ENCODE measurements at regions not wholly inside any gene's neighbourhood (a gene's known extent, or its start where the extent isn't known, plus 50 kb on each side); places are given as distances from the start of the nearest gene placed in this dataset.

- intact Hi-C loops (cut with DNase I; ENCODE audit: low total_unique reads): no loop called here
- Histone ChIP-seq H3K36me3 (no peaks in the 10 kb centered on the region), H3K27ac (no peak overlapping the region), H3K4me1 (peaks cover 0 to 14% (median 4%) of the 10 kb centered on the region in 4 donors), H3K9me3 (no peaks in the 10 kb centered on the region), H3K27me3 (peaks cover 0 to 27% (median 0%) of the 10 kb centered on the region in 3 donors), H3K4me3 (no peak overlapping the region)
- 83 to 91% (median 84%) methylated on average over 16 of the region's 16 CpGs for whole genome bisulfite sequencing, 5 donors
- DNase-seq: no peak
- TF ChIP-seq EP300 (IDR thresholded peaks at IDR 0.05) (no peak), CTCF (IDR thresholded peaks at IDR 0.05) (no peak), POLR2A (IDR thresholded peaks at IDR 0.05) (no peak), POLR2AphosphoS5 (IDR thresholded peaks at IDR 0.05) (no peak)
Observed at GRCh38 chr20:58069796-58070663, 158.4 kb downstream of the ANKRD60 start.

- H3K4me1 ChIP-seq: peaks cover 0 to 6% (median 1%) of the 10 kb centered on the region in 4 donors
- no peak overlapping the region for H3K27ac ChIP-seq
- no peaks in the 10 kb centered on the region for H3K9me3 ChIP-seq
- intact Hi-C loops (cut with DNase I; ENCODE audit: low total_unique reads): no loop called here
- peaks cover 0 to 22% (median 0%) of the 10 kb centered on the region in 3 donors for H3K27me3 ChIP-seq
- H3K4me3 ChIP-seq: no peak overlapping the region
- no peaks in the 10 kb centered on the region for H3K36me3 ChIP-seq
- no peak for DNase-seq
- no peak for TF ChIP-seq EP300 (IDR thresholded peaks at IDR 0.05)
- WGBS, 5 donors: 79 to 83% (median 80%) methylated on average over 9 to 12 of the region's 12 CpGs
Observed at GRCh38 chr20:58069207-58069606, 159.2 kb downstream of the ANKRD60 start.

- TF ChIP-seq CTCF (IDR thresholded peaks at IDR 0.05): no peak
- TF ChIP-seq EP300 (IDR thresholded peaks at IDR 0.05): no peak
- no peak for TF ChIP-seq POLR2AphosphoS5 (IDR thresholded peaks at IDR 0.05)
- no peak for TF ChIP-seq POLR2A (IDR thresholded peaks at IDR 0.05)
- Histone ChIP-seq H3K9me3 (peaks cover 0 to 13% (median 2%) of the 10 kb centered on the region in 4 donors), H3K4me1 (no peaks in the 10 kb centered on the region), H3K27me3 (peaks cover 0 to 13% (median 0%) of the 10 kb centered on the region in 3 donors), H3K4me3 (no peak overlapping the region), H3K36me3 (no peaks in the 10 kb centered on the region), H3K27ac (no peak overlapping the region)
- intact Hi-C loops (cut with DNase I; ENCODE audit: low total_unique reads): no loop called here
- WGBS, 5 donors: 53 to 67% (median 59%) methylated on average over 5 to 6 of the region's 6 CpGs
- DNase-seq: no peak
Observed at GRCh38 chr20:58065508-58066361, 162.7 kb downstream of the ANKRD60 start.

GRCh38 chr20:58064411-58065010 is 163.9 kb downstream of the ANKRD60 start:
- peaks cover 0 to 7% (median 0%) of the 10 kb centered on the region in 3 donors for H3K27me3 ChIP-seq
- intact Hi-C loops (cut with DNase I; ENCODE audit: low total_unique reads): no loop called here
- no peak for TF ChIP-seq POLR2A (IDR thresholded peaks at IDR 0.05)
- H3K4me1 ChIP-seq: no peaks in the 10 kb centered on the region
- DNase-seq: no peak
- peaks cover 0 to 13% (median 2%) of the 10 kb centered on the region in 4 donors for H3K9me3 ChIP-seq
- no peak overlapping the region for H3K4me3 ChIP-seq
- H3K36me3 ChIP-seq: no peaks in the 10 kb centered on the region
- WGBS, 5 donors: 78 to 90% (median 85%) methylated on average over 5 of the region's 5 CpGs
- no peak overlapping the region for H3K27ac ChIP-seq

- peaks cover 0 to 13% (median 2%) of the 10 kb centered on the region in 4 donors for H3K9me3 ChIP-seq
- H3K36me3 ChIP-seq: no peaks in the 10 kb centered on the region
- DNase-seq: no peak
- no peak overlapping the region for H3K27ac ChIP-seq
- peaks cover 0 to 23% (median 0%) of the 10 kb centered on the region in 3 donors for H3K27me3 ChIP-seq
- 56 to 90% (median 64%) methylated on average over 1 of the region's 1 CpG for WGBS, 5 donors
- H3K4me3 ChIP-seq: no peak overlapping the region
- intact Hi-C loops (cut with DNase I; ENCODE audit: low total_unique reads): no loop called here
- H3K4me1 ChIP-seq: peaks cover 0 to 11% (median 8%) of the 10 kb centered on the region in 4 donors
- TF ChIP-seq EP300 (IDR thresholded peaks at IDR 0.05): no peak
- TF ChIP-seq POLR2AphosphoS5 (IDR thresholded peaks at IDR 0.05): no peak
- no peak for TF ChIP-seq CTCF (IDR thresholded peaks at IDR 0.05)
- no peak for TF ChIP-seq POLR2A (IDR thresholded peaks at IDR 0.05)
Observed at GRCh38 chr20:58059260-58059544, 169.3 kb downstream of the ANKRD60 start.
